Liver (tissue), 3 donors: ENCODE measurements at regions not wholly inside any gene's neighbourhood (a gene's known extent, or its start where the extent isn't known, plus 50 kb on each side); places are given as distances from the start of the nearest gene placed in this dataset.

Experiments used
- CTCF ChIP-seq: fragments of 150-350 bp; IDR thresholded peaks from 2 replicates; pipeline ENCODE4 v1.5.1; 2017; ENCODE audit warnings: improper control_type of control experiment, low read depth, low read length; ENCODE audit not compliant: missing input control
- GABPA ChIP-seq, 2 donors: IDR thresholded peaks in 1 of 2; conservative IDR thresholded peaks in 1 of 2; 2 replicates each; pipeline ENCODE4 v1.6.1; 2016; ENCODE audit warnings: antibody characterized with exemption in 2 of 2, mild to moderate bottlenecking in 1 of 2, moderate library complexity in 1 of 2
- JUND ChIP-seq, 2 donors: IDR thresholded peaks; 2 replicates each; pipeline ENCODE4 v1.6.1; 2016; ENCODE audit warnings: antibody characterized with exemption in 2 of 2
- MAX ChIP-seq: IDR thresholded peaks from 2 replicates; pipeline ENCODE4 v1.6.1; 2016; ENCODE audit warnings: antibody characterized with exemption
- REST ChIP-seq: IDR thresholded peaks from 2 replicates; pipeline ENCODE4 v1.6.1; 2016; ENCODE audit warnings: antibody characterized with exemption, mild to moderate bottlenecking
- RXRA ChIP-seq, 2 donors: IDR thresholded peaks; 2 replicates each; pipeline ENCODE4 v1.6.1; 2017 to 2018; ENCODE audit warnings: antibody characterized with exemption in 2 of 2, mild to moderate bottlenecking in 1 of 2
- YY1 ChIP-seq: IDR thresholded peaks from 2 replicates; pipeline ENCODE4 v1.6.1; 2016; ENCODE audit warnings: antibody characterized with exemption, mild to moderate bottlenecking
- ZBTB33 ChIP-seq: IDR thresholded peaks from 2 replicates; pipeline ENCODE4 v1.6.1; 2016; ENCODE audit warnings: antibody characterized with exemption
- donor health status: healthy.
- donor health status: healthy.

GRCh38 chr7:54860843-54861242, 101.8 kb upstream of the SEC61G start:
- TF ChIP-seq CTCF: no peak
- no peak for TF ChIP-seq MAX
- TF ChIP-seq REST: no peak
- TF ChIP-seq RXRA (IDR thresholded peaks at IDR 0.05): no peak
- TF ChIP-seq ZBTB33: no peak
- no peak for TF ChIP-seq GABPA (IDR thresholded peaks at IDR 0.05 in 1 of 2, conservative IDR thresholded peaks at IDR 0.05 in 1 of 2)
- TF ChIP-seq YY1: no peak
- no peak for TF ChIP-seq JUND (IDR thresholded peaks at IDR 0.05)
